GM13977 (cell line): ENCODE measurements at regions not wholly inside any gene's neighbourhood (a gene's known extent, or its start where the extent isn't known, plus 50 kb on each side); places are given as distances from the start of the nearest gene placed in this dataset.

Source experiments
- DNase-seq: peaks from one replicate; pipeline ENCODE4 v3.0.0; 2012; ENCODE audit warnings: low spot score
- CTCF ChIP-seq: IDR thresholded peaks from 2 replicates; pipeline ENCODE4 v1.5.1; 2012; ENCODE audit warnings: mild to moderate bottlenecking, control low read depth; ENCODE audit not compliant: insufficient read depth; ENCODE audit errors: extremely low read depth, missing control alignments
- in situ Hi-C: fragments of 300-500 bp; cut with MboI; formaldehyde crosslinking; loops from one replicate; pipeline ENCODE4 v1.12.0; 2022; ENCODE audit warnings: low sequenced_read_pairs, low pct_unique_long_range_greater_than_20kb, mixed read lengths, inconsistent platforms; ENCODE audit not compliant: unreplicated experiment

GRCh38 chr9:106717686-106718085 is 145.3 kb upstream of the ZNF462 start:
- DNase-seq = no peak
- TF ChIP-seq CTCF = no peak
- in situ Hi-C loops = no loop called here

DNA sequence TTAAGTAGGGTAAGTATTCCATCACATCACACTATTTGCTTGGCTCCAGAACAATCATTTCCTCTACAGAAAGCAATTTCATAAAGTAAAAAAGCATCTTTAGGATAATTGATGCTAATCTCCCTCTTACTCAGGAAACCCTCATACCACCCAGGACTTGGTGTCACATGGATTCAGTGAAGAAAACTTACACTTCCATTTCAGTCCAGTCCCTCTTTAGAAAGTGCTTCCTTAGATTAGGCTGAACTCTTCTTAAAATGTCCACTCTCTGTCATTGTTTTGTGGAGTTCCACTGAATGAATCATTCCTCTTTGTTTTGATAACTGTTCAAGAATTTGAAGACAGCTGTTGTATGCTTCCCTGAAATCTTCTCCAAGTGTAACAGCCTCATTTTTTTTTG is 144.0 kb upstream of the ZNF462 start:
- in situ Hi-C loops = no loop called here
- DNase-seq = no peak
- no peak for TF ChIP-seq CTCF

GRCh38 chr9:106722051-106722753 is 140.8 kb upstream of the ZNF462 start:
- in situ Hi-C loops = no loop called here
- no peak for TF ChIP-seq CTCF

DNA sequence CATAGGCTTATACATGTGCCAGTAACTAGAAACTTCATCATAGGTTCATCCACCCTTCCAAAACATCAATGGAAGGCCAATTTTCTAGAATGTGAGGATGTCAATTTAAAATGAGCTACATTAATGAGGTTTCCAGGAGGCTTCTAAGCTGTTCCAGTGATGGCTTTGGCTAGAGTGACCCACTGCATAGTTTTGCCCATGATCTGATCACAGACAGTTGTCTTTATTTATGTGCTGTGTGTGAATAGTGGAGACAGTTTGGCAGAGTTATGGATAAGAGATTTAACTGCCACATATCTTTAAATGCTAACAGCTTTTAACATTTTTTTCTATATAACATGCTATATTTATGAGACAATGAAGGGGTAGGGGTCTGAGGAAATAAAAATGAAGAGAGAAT is 139.0 kb upstream of the ZNF462 start:
- DNase-seq = no peak
- in situ Hi-C loops = no loop called here
- TF ChIP-seq CTCF = no peak

More at GRCh38 chr9:106722051-106722753, 140.8 kb upstream of the ZNF462 start:
- DNase-seq = no peak

DNA sequence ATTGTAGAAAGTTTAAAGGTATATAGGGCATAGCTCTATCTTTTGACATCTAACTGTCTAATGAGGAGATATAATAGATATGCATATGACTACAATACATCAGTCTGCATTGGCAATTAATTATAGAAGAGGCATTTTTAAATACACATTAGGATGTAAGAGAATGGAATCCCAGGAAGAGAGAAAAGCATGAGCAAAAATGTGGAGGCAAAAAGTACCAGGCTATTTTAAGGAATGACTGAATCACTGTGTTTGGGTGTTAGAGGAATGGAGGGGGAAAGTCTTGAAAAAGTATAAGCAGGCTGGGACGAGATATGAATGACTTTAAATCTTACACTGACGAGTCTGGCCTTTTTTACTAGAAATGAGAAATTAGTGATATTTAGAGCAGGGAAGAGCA is 138.4 kb upstream of the ZNF462 start:
- no peak for TF ChIP-seq CTCF
- in situ Hi-C loops = no loop called here
- DNase-seq = no peak

DNA sequence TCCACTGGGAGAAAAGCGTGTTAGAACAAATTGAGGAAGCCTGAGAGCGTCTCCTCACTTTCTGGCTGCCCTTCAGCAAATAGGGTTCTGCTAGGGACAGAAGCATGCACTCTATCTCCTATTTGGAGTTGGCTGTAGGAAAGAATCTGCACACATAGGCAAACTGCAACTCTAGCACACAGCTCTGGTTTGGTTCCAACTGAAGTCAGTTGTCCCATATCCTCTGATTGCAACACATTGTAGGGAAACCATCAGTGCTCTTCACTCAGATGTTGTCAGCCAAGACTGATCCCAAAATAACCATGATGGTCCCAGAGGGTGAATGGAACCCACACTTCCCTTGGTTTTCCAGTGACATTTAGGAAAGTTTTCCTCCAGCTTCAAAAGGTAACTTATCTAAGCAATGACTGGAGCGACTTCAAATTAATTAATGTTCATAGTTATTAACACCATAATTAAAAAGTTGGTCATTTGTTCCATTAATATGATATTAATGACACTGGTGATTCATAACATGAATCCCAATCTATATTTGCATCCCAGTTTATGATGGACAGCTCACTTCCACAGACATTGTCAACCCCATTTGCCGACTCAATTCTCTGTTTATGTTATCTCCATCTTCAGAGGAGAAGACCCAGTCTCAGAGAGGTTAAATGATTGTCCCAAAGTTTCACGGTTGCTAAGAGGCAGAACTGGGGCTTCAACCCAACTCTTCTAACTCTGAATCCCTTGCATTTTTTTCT is 136.7 kb upstream of the ZNF462 start:
- in situ Hi-C loops = no loop called here
- no peak for TF ChIP-seq CTCF
- no peak for DNase-seq
